Adrenal gland (tissue), 9 donors: ENCODE measurements at regions not wholly inside any gene's neighbourhood (a gene's known extent, or its start where the extent isn't known, plus 50 kb on each side); places are given as distances from the start of the nearest gene placed in this dataset.
"Not testable (repeated sequence)": the region's sequence is repeated elsewhere in the genome, so short reads cannot be mapped to it uniquely, and the experiment has no call there.

Source experiments
- DNase-seq, 7 donors: peaks; one replicate each; pipeline ENCODE4 v3.0.0-alpha.2; 2019 to 2020
- H3K27ac ChIP-seq, 5 donors: fragments of 200-600 bp; sonication (generic) in 4 of 5; 1 replicate in 3 of 5; 2 replicates in 2 of 5; pipeline versions ENCODE4 v1.5.1 to v1.8.0; 2016 to 2020; ENCODE audit warnings: mild to moderate bottlenecking in 1 of 5
- H3K27me3 ChIP-seq: fragments of 200-600 bp; 2 replicates; pipeline ENCODE4 v1.8.0; 2021
- H3K36me3 ChIP-seq, 2 donors: fragments of 200-600 bp; replicated peaks in 1 of 2; 1 replicate in 1 of 2; 2 replicates in 1 of 2; pipeline versions ENCODE4 v1.5.1 to v1.8.0; 2018 to 2022
- H3K4me1 ChIP-seq, 2 donors: fragments of 200-600 bp; replicated peaks in 1 of 2; 1 replicate in 1 of 2; 2 replicates in 1 of 2; pipeline versions ENCODE4 v1.5.1 to v1.8.0; 2018 to 2021
- H3K4me3 ChIP-seq, 4 donors: fragments of 200-600 bp; sonication (generic) in 3 of 4; one replicate each; pipeline ENCODE4 v1.5.1; 2016 to 2018
- H3K9me3 ChIP-seq, 3 donors: fragments of 200-600 bp; sonication (generic) in 1 of 3; replicated peaks in 1 of 3; 1 replicate in 2 of 3; 2 replicates in 1 of 3; pipeline versions ENCODE4 v1.5.1 to v1.8.0; 2016 to 2021
- POLR2A ChIP-seq, 2 donors: fragments of 450-650 bp; IDR thresholded peaks; one replicate each; pipeline ENCODE4 v1.6.1; 2017; ENCODE audit warnings: antibody characterized with exemption in 2 of 2, mild to moderate bottlenecking in 2 of 2, moderate library complexity in 1 of 2
- WGBS, 4 donors: extraction: QIAGEN DNeasy Blood & Tissue Kit in 2 of 4; methylation state at CpG; one replicate each; pipeline versions ENCODE4 v1.1.5 to v1.1.7; 2013 to 2017; 5-methylcytosine and 5-hydroxymethylcytosine counted together
- intact Hi-C, 2 donors: fragments of 100-400 bp; cut with DNase I; formaldehyde crosslinking; loops; one replicate each; pipeline versions ENCODE4 v1.14.1 to v1.15.0; 2022 to 2023
- TF ChIP-seq, protein P1 (sequence below), 6 experiments: fragments of 450-650 bp in 4 of 6; fragments of 200-600 bp in 2 of 6; sonication (generic) in 1 of 6; IDR thresholded peaks; 1 replicate in 5 of 6; 2 replicates in 1 of 6; pipeline versions ENCODE4 v1.5.1 to v1.8.0; 2016 to 2021; ENCODE audit warnings: antibody characterized with exemption in 6 of 6, mild to moderate bottlenecking in 2 of 6, moderate library complexity in 1 of 6
- donor health status: healthy with polysubstance abuse.
- donor health status: Bipolar disorder and iron deficiency.
- donor health status: DM: yes; HTN: yes; CAD: no.
- donor health status: DM: no; HTN: no; CAD: no.
- donor health status: DM: no; HTN: no; CAD: no.

GRCh38 chr10:8410506-8410905, 356.0 kb downstream of the GATA3 start:
- no peaks in the 10 kb centered on the region for H3K9me3 ChIP-seq
- WGBS, 4 donors, result 64 to 82% (median 67%) methylated on average over 3 of the region's 3 CpGs
- H3K4me3 ChIP-seq, result no peak overlapping the region
- no peaks in the 10 kb centered on the region for H3K36me3 ChIP-seq
- H3K4me1 ChIP-seq, result no peaks in the 10 kb centered on the region
- no peak for TF ChIP-seq POLR2A (IDR thresholded peaks at IDR 0.05)
- TF ChIP-seq, protein P1, sequence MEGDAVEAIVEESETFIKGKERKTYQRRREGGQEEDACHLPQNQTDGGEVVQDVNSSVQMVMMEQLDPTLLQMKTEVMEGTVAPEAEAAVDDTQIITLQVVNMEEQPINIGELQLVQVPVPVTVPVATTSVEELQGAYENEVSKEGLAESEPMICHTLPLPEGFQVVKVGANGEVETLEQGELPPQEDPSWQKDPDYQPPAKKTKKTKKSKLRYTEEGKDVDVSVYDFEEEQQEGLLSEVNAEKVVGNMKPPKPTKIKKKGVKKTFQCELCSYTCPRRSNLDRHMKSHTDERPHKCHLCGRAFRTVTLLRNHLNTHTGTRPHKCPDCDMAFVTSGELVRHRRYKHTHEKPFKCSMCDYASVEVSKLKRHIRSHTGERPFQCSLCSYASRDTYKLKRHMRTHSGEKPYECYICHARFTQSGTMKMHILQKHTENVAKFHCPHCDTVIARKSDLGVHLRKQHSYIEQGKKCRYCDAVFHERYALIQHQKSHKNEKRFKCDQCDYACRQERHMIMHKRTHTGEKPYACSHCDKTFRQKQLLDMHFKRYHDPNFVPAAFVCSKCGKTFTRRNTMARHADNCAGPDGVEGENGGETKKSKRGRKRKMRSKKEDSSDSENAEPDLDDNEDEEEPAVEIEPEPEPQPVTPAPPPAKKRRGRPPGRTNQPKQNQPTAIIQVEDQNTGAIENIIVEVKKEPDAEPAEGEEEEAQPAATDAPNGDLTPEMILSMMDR (IDR thresholded peaks at IDR 0.05), result no peak
- intact Hi-C loops, result no loop called here
- no peak for DNase-seq
- no peak overlapping the region for H3K27ac ChIP-seq
- H3K27me3 ChIP-seq, result peaks cover 4% of the 10 kb centered on the region

GRCh38 chr10:8412541-8412940, 358.1 kb downstream of the GATA3 start:
- H3K9me3 ChIP-seq, result no peaks in the 10 kb centered on the region
- intact Hi-C loops, result no loop called here
- 77 to 85% (median 78%) methylated on average over 6 of the region's 6 CpGs for WGBS, 4 donors
- H3K27me3 ChIP-seq, result peaks cover 4% of the 10 kb centered on the region
- DNase-seq, result no peak
- TF ChIP-seq, protein P1 (IDR thresholded peaks at IDR 0.05), result no peak
- TF ChIP-seq POLR2A (IDR thresholded peaks at IDR 0.05), result no peak
- H3K36me3 ChIP-seq, result no peaks in the 10 kb centered on the region
- no peak overlapping the region for H3K4me3 ChIP-seq
- no peak overlapping the region for H3K27ac ChIP-seq
- H3K4me1 ChIP-seq, result no peaks in the 10 kb centered on the region

GRCh38 chr10:8415029-8415428, 360.5 kb downstream of the GATA3 start:
- intact Hi-C loops, H3K27ac ChIP-seq, DNase-seq, H3K4me1 ChIP-seq, H3K36me3 ChIP-seq, H3K27me3 ChIP-seq, H3K9me3 ChIP-seq, H3K4me3 ChIP-seq: not testable (repeated sequence)
- WGBS, 4 donors, result 79 to 82% (median 80%) methylated on average over 2 of the region's 2 CpGs

GRCh38 chr10:8416192-8416701, 361.8 kb downstream of the GATA3 start:
- intact Hi-C loops, result no loop called here
- WGBS, 4 donors, result 52 to 63% (median 57%) methylated on average over 8 of the region's 8 CpGs
- no peak overlapping the region for H3K27ac ChIP-seq
- H3K9me3 ChIP-seq, result no peaks in the 10 kb centered on the region
- DNase-seq, result no peak
- TF ChIP-seq POLR2A (IDR thresholded peaks at IDR 0.05), result no peak
- TF ChIP-seq, protein P1 (IDR thresholded peaks at IDR 0.05), result no peak
- no peak overlapping the region for H3K4me3 ChIP-seq
- no peaks in the 10 kb centered on the region for H3K36me3 ChIP-seq
- H3K27me3 ChIP-seq, result no peaks in the 10 kb centered on the region
- H3K4me1 ChIP-seq, result no peaks in the 10 kb centered on the region

GRCh38 chr10:8416760-8417159, 362.3 kb downstream of the GATA3 start:
- H3K27me3 ChIP-seq, result no peaks in the 10 kb centered on the region
- intact Hi-C loops, result no loop called here

More at GRCh38 chr10:8416760-8417159, 362.3 kb downstream of the GATA3 start:
- Histone ChIP-seq H3K9me3 (no peaks in the 10 kb centered on the region), H3K4me3 (no peak overlapping the region), H3K36me3 (no peaks in the 10 kb centered on the region), H3K27ac (no peak overlapping the region), H3K4me1 (no peaks in the 10 kb centered on the region)
- DNase-seq, result no peak
- TF ChIP-seq, protein P1 (IDR thresholded peaks at IDR 0.05), result no peak
- no peak for TF ChIP-seq POLR2A (IDR thresholded peaks at IDR 0.05)
- WGBS, 4 donors, result 69 to 89% (median 78%) methylated on average over 3 of the region's 3 CpGs
